ENCODE measurements at regions not wholly inside any gene's neighbourhood (a gene's known extent, or its start where the extent isn't known, plus 50 kb on each side); places are given as distances from the start of the nearest gene placed in this dataset.

DNA sequence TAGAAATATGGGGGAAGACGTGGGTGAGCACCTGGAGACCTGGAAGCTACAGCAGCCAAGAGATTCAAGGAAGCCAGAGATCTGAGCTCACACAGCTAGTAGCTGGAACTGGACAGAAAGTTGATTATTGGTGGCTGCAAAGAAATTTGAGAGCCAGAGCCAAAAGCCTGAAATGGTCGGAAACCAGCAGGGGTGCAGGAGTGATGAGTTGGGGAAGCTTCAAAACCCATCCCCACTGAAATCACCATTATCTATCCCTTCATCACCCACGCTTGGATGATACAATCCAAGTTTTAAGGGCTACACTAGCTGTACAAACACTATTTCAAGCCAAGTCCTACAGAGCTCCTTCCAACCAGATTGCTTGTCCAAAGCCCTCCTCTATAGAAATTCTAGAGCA lies 296.1 kb upstream of the NEBL start:
- intact Hi-C loops (cut with DNase I; ENCODE audit: low total_unique reads) = no loop called here
- Histone ChIP-seq H3K4me1 (peaks cover 0 to 7% of the 10 kb centered on the region in 2 donors), H3K4me3 (no peak overlapping the region), H3K27ac (peak overlapping the region; percentile 38 to 85), H3K36me3 (no peaks in the 10 kb centered on the region), H3K9me3 (peaks cover 6 to 10% of the 10 kb centered on the region in 2 donors), H3K27me3 (no peaks in the 10 kb centered on the region)
- no peak for TF ChIP-seq POLR2A (IDR thresholded peaks at IDR 0.05)
- TF ChIP-seq, protein P1, sequence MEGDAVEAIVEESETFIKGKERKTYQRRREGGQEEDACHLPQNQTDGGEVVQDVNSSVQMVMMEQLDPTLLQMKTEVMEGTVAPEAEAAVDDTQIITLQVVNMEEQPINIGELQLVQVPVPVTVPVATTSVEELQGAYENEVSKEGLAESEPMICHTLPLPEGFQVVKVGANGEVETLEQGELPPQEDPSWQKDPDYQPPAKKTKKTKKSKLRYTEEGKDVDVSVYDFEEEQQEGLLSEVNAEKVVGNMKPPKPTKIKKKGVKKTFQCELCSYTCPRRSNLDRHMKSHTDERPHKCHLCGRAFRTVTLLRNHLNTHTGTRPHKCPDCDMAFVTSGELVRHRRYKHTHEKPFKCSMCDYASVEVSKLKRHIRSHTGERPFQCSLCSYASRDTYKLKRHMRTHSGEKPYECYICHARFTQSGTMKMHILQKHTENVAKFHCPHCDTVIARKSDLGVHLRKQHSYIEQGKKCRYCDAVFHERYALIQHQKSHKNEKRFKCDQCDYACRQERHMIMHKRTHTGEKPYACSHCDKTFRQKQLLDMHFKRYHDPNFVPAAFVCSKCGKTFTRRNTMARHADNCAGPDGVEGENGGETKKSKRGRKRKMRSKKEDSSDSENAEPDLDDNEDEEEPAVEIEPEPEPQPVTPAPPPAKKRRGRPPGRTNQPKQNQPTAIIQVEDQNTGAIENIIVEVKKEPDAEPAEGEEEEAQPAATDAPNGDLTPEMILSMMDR (IDR thresholded peaks at IDR 0.05) = no peak
- TF ChIP-seq POLR2AphosphoS5 (IDR thresholded peaks at IDR 0.05) = no peak
- DNase-seq (ENCODE audit: low spot score in 2 of 2) = no peak

DNA sequence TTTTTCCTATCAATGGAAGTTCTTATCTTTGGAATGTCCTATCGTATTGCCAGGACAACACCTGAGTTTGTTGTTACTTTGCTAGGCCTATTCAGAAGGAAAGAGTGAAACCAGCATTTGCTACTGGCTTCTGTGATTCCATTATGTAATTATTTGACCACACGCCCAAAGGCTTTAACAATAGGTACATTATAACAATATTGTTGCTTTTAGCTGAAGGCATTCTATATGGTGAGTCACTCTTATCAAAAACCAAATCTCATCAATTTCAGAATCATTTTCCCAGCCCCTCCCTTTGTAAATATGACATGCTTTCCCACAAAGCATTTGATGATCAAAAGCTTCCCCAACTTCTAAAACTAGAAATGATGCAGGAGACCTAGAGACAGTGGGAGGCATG lies 294.4 kb upstream of the NEBL start:
- Histone ChIP-seq H3K4me1 (peaks cover 0 to 7% of the 10 kb centered on the region in 2 donors), H3K36me3 (no peaks in the 10 kb centered on the region), H3K27ac (peak overlapping the region; percentile 39 to 80), H3K4me3 (no peak overlapping the region), H3K9me3 (no peaks in the 10 kb centered on the region), H3K27me3 (no peaks in the 10 kb centered on the region)
- TF ChIP-seq POLR2AphosphoS5 (IDR thresholded peaks at IDR 0.05) (no peak), POLR2A (IDR thresholded peaks at IDR 0.05) (no peak)
- TF ChIP-seq, protein P1 (IDR thresholded peaks at IDR 0.05) = no peak
- intact Hi-C loops (cut with DNase I; ENCODE audit: low total_unique reads) = no loop called here
- DNase-seq (ENCODE audit: low spot score in 2 of 2) = no peak

DNA sequence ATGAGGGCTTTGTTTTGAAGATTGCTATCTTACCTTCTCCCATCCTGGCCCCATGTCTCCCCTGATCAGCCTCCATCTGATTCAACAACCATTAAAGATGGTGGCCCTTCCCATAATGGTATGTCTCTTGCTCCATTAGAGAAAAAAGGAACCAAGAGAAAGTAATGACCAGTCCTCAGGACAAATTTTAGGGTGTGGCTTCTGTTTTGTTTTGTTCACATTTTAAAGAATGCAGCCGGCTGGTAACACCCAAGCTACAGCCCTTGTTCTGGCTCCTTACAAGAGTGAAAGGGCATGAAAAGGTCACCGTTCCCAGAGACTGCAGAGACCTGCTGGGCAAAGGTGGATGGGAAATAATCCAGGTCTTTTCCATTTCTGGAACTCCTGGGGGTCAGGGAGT lies 287.9 kb upstream of the NEBL start:
- H3K9me3 ChIP-seq = no peaks in the 10 kb centered on the region
- no peak overlapping the region for H3K4me3 ChIP-seq
- no peaks in the 10 kb centered on the region for H3K36me3 ChIP-seq
- DNase-seq (ENCODE audit: low spot score in 2 of 2) = no peak
- peak overlapping the region; percentile 35 to 80 for H3K27ac ChIP-seq
- intact Hi-C loops (cut with DNase I; ENCODE audit: low total_unique reads) = no loop called here
- no peaks in the 10 kb centered on the region for H3K4me1 ChIP-seq
- no peak for TF ChIP-seq POLR2A (IDR thresholded peaks at IDR 0.05)
- TF ChIP-seq, protein P1 (IDR thresholded peaks at IDR 0.05) = no peak
- no peak for TF ChIP-seq POLR2AphosphoS5 (IDR thresholded peaks at IDR 0.05)
- H3K27me3 ChIP-seq = no peaks in the 10 kb centered on the region

DNA sequence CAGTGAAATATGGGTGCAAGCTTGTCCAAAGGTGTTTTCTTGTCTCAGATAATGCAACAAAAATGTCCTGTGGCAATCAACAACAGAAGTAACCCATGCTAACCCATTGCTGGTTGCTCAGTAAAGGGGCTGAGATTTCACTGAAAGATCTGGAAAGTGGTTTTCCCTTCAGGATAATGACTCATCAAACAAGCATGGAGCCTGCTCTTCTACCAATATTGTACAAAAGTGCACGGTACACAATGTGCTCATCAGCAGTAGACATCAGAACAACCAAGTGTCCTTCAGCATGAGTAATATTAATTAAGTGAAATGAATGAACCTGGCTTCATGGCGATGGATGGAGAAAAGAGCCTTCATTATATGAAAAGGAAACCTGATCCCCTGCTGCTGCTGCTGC lies 287.1 kb upstream of the NEBL start:
- peak overlapping the region; percentile 64 to 80 for H3K27ac ChIP-seq
- no peak overlapping the region for H3K4me3 ChIP-seq
- no peak for TF ChIP-seq POLR2A (IDR thresholded peaks at IDR 0.05)
- TF ChIP-seq POLR2AphosphoS5 (IDR thresholded peaks at IDR 0.05) = peak in 2 of 3 donors; percentile 40 to 50
- H3K27me3 ChIP-seq = no peaks in the 10 kb centered on the region
- intact Hi-C loops (cut with DNase I; ENCODE audit: low total_unique reads) = no loop called here
- no peaks in the 10 kb centered on the region for H3K4me1 ChIP-seq
- no peaks in the 10 kb centered on the region for H3K36me3 ChIP-seq
- no peaks in the 10 kb centered on the region for H3K9me3 ChIP-seq
- peak in 1 of 2 donors; percentile 36 for DNase-seq (ENCODE audit: low spot score in 2 of 2)

DNA sequence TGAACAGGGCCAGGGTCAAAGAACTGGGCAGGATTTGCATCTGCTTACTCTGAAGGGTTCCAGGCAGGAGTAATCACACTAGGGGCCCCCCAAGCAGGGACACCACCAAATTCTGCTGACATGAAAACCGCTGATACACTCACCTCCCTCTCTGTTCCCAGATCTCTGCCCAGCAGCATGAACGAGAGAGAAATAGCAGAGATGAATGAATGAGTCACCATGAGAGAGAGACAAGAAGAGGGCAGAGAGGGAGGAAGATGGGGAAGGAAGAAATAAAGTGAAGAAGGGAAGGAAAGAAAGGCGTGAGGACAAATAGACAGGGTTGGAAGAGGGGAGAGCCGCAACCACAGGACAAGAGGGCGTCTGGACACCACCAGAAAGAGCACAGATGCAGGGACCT lies 285.9 kb upstream of the NEBL start:
- no peaks in the 10 kb centered on the region for H3K27me3 ChIP-seq
- intact Hi-C loops (cut with DNase I; ENCODE audit: low total_unique reads) = no loop called here
- DNase-seq (ENCODE audit: low spot score in 2 of 2) = no peak
- no peaks in the 10 kb centered on the region for H3K4me1 ChIP-seq
- H3K9me3 ChIP-seq = no peaks in the 10 kb centered on the region
- H3K36me3 ChIP-seq = no peaks in the 10 kb centered on the region
- H3K27ac ChIP-seq = peak overlapping the region in 1 of 2 donors; percentile 80
- no peak overlapping the region for H3K4me3 ChIP-seq
- TF ChIP-seq, protein P1 (IDR thresholded peaks at IDR 0.05) = no peak
- TF ChIP-seq POLR2AphosphoS5 (IDR thresholded peaks at IDR 0.05) (no peak), POLR2A (IDR thresholded peaks at IDR 0.05) (no peak)

DNA sequence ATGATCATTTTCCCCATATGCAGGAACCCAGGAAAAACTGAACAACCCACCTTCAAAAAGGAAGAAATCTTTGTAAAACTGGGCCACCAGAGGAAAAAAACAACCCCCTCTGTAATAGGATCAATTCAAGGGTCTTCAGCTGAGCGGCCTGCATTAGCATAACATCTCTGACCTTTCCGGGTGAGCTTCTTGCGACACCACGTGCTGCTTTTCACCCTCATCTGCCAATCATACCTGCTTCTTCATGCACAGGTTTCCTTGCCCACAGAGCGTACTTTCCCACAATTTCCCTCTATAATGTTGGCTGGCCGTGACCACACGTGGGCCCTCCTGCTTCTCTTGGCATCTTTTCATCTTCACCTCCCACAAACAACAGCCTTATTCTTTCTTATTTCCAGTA lies 284.3 kb upstream of the NEBL start:
- intact Hi-C loops (cut with DNase I; ENCODE audit: low total_unique reads) = no loop called here
- H3K4me3 ChIP-seq = no peak overlapping the region
- H3K9me3 ChIP-seq = no peaks in the 10 kb centered on the region
- no peaks in the 10 kb centered on the region for H3K36me3 ChIP-seq
- H3K4me1 ChIP-seq = no peaks in the 10 kb centered on the region
- H3K27ac ChIP-seq = peak overlapping the region; percentile 23 to 50
- TF ChIP-seq, protein P1 (IDR thresholded peaks at IDR 0.05) = no peak
- no peak for TF ChIP-seq POLR2A (IDR thresholded peaks at IDR 0.05)
- TF ChIP-seq POLR2AphosphoS5 (IDR thresholded peaks at IDR 0.05) = peak in 1 of 3 donors; percentile 7
- DNase-seq (ENCODE audit: low spot score in 2 of 2) = peak in 1 of 2 donors; percentile 37
- H3K27me3 ChIP-seq = no peaks in the 10 kb centered on the region

Data from breast epithelium (tissue), 4 donors.